Omental fat pad (tissue), 3 donors: ENCODE measurements at regions not wholly inside any gene's neighbourhood (a gene's known extent, or its start where the extent isn't known, plus 50 kb on each side); places are given as distances from the start of the nearest gene placed in this dataset.
A peak's percentile ranks its signal among the peaks of the same experiment; 100 is the strongest.

Source experiments
- ATAC-seq: fragments of 150-250 bp; one replicate; pipeline ENCODE4 v1.9.1; 2016; ENCODE audit warnings: mild to moderate bottlenecking, moderate library complexity; ENCODE audit not compliant: low FRiP score
- DNase-seq: peaks from one replicate; pipeline ENCODE4 v3.0.0-alpha.2; 2019; ENCODE audit warnings: low spot score
- CTCF ChIP-seq, 3 donors: fragments of 450-650 bp; IDR thresholded peaks; one replicate each; pipeline ENCODE4 v1.5.1; 2016 to 2017; ENCODE audit warnings: antibody characterized with exemption in 3 of 3, mild to moderate bottlenecking in 3 of 3, moderate library complexity in 2 of 3

- no peak for TF ChIP-seq CTCF (IDR thresholded peaks at IDR 0.05)
- peak; percentile 44 for ATAC-seq
- no peak for DNase-seq
Observed at GRCh38 chr10:63929831-63930467, 408.7 kb downstream of the REEP3 start.

GRCh38 chr10:63930584-63930983 is 409.4 kb downstream of the REEP3 start:
- DNase-seq (no peak), ATAC-seq (no peak)
- no peak for TF ChIP-seq CTCF (IDR thresholded peaks at IDR 0.05)

GRCh38 chr10:63935705-63936104 is 414.5 kb downstream of the REEP3 start:
- no peak for TF ChIP-seq CTCF (IDR thresholded peaks at IDR 0.05)
- no peak for ATAC-seq

DNA sequence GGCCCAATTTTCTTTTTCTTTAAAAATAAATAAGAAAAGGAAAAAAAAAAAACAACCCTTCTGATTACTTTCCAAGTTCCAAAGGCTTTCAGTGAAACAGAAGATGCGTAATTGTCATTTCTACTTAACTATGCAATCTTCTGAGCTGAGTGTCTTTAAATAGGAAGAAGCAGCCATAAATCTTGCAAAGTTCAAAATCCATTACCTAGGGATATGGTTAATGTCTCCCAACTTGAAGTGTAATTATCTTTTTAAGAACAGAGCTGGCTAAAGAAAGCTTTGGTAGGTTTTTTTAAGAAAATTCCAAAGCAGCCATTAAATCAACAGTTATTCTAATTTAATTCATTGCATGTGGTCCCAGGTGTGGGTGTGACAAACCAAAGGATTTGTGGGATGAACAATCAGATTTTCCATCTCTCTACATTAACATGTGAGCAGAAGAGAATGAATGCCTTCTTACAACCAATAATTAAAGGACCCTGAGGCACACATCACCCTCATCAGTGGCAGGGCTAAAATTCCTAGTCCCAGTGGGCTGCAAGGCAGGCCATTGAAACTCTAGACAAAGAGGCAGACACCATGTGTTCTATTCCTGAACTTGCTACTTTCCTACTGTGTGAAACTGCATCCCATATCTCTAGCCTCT is 419.2 kb downstream of the REEP3 start:
- DNase-seq (no peak), ATAC-seq (no peak)
- TF ChIP-seq CTCF (IDR thresholded peaks at IDR 0.05), result no peak

More at GRCh38 chr10:63935705-63936104, 414.5 kb downstream of the REEP3 start:
- no peak for DNase-seq

- DNase-seq, result no peak
- TF ChIP-seq CTCF (IDR thresholded peaks at IDR 0.05), result no peak
- ATAC-seq, result no peak
Observed at GRCh38 chr10:63964406-63964805, 443.2 kb downstream of the REEP3 start.

DNA sequence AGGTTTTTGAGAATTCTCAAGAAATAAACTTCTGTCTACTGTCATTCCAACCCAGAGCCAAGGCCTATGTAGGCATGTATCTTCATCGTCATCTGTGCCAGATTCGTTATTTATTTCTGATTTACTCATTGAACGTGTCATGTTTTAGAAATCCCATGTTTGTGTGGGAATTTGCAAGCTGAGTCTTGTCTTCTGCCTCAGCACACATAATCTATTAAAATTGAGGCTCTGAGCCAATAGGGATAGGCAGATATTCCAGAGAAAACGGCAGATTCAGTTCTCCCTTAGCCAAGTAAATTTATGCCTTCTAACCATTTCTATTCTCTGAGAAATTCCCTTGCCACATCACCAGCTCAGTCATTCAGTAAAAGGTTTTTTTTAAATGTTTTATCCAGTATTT is 444.6 kb downstream of the REEP3 start:
- ATAC-seq (no peak), DNase-seq (no peak)
- no peak for TF ChIP-seq CTCF (IDR thresholded peaks at IDR 0.05)
